SK-N-MC (cell line): ENCODE measurements at regions not wholly inside any gene's neighbourhood (a gene's known extent, or its start where the extent isn't known, plus 50 kb on each side); places are given as distances from the start of the nearest gene placed in this dataset.

ENCODE experiments used
- FOXP2 ChIP-seq: optimal IDR thresholded peaks from 2 replicates; pipeline ENCODE3; 2011; ENCODE audit warnings: mild to moderate bottlenecking, moderate library complexity; ENCODE audit not compliant: insufficient read depth; ENCODE audit errors: extremely low read length, control extremely low read depth
- POLR2AphosphoS5 ChIP-seq: IDR thresholded peaks from 2 replicates; pipeline ENCODE4 v1.6.1; 2012; ENCODE audit warnings: mild to moderate bottlenecking, low read depth, low read length, borderline replicate concordance

- no peak for TF ChIP-seq FOXP2
- no peak for TF ChIP-seq POLR2AphosphoS5
Measured at GRCh38 chr5:60299944-60300343, 400.0 kb downstream of the DEPDC1B start.
